ENCODE measurements at regions not wholly inside any gene's neighbourhood (a gene's known extent, or its start where the extent isn't known, plus 50 kb on each side); places are given as distances from the start of the nearest gene placed in this dataset.
"Not testable (repeated sequence)": the region's sequence is repeated elsewhere in the genome, so short reads cannot be mapped to it uniquely, and the experiment has no call there.

GRCh38 chr22:49660794-49661781 is 166.6 kb downstream of the BRD1 start:
- DNase-seq (ENCODE audit: insufficient read length, low spot score), result no peak
- FAIRE-seq, result no peak

- FAIRE-seq (no peak), DNase-seq (ENCODE audit: insufficient read length, low spot score) (no peak)
Observed at GRCh38 chr22:49660321-49660720, 167.4 kb downstream of the BRD1 start.

- FAIRE-seq, result no peak
- DNase-seq (ENCODE audit: insufficient read length, low spot score), result no peak
Observed at GRCh38 chr22:49659924-49660315, 167.8 kb downstream of the BRD1 start.

- no peak for FAIRE-seq
- no peak for DNase-seq (ENCODE audit: insufficient read length, low spot score)
Observed at GRCh38 chr22:49659281-49659923, 168.3 kb downstream of the BRD1 start.

- FAIRE-seq (no peak), DNase-seq (ENCODE audit: insufficient read length, low spot score) (no peak)
Observed at GRCh38 chr22:49658902-49659280, 168.8 kb downstream of the BRD1 start.

GRCh38 chr22:49657974-49658590 is 169.6 kb downstream of the BRD1 start:
- DNase-seq (ENCODE audit: insufficient read length, low spot score), result no peak
- no peak for FAIRE-seq

- FAIRE-seq (no peak), DNase-seq (ENCODE audit: insufficient read length, low spot score) (no peak)
Observed at GRCh38 chr22:49657275-49657973, 170.2 kb downstream of the BRD1 start.

GRCh38 chr22:49656883-49657274 is 170.8 kb downstream of the BRD1 start:
- not testable (repeated sequence) for DNase-seq (ENCODE audit: insufficient read length, low spot score); FAIRE-seq

- FAIRE-seq (no peak), DNase-seq (ENCODE audit: insufficient read length, low spot score) (no peak)
Observed at GRCh38 chr22:49656291-49656851, 171.3 kb downstream of the BRD1 start.

- no peak for DNase-seq (ENCODE audit: insufficient read length, low spot score)
- FAIRE-seq, result no peak
Observed at GRCh38 chr22:49655168-49655812, 172.4 kb downstream of the BRD1 start.

GRCh38 chr22:49650336-49651241 is 177.1 kb downstream of the BRD1 start:
- no peak for DNase-seq (ENCODE audit: insufficient read length, low spot score)
- FAIRE-seq, result no peak

GRCh38 chr22:49649166-49650068 is 178.3 kb downstream of the BRD1 start:
- no peak for FAIRE-seq

GRCh38 chr22:49648053-49648452 is 179.6 kb downstream of the BRD1 start:
- DNase-seq (ENCODE audit: insufficient read length, low spot score) (no peak), FAIRE-seq (no peak)

More at GRCh38 chr22:49649166-49650068, 178.3 kb downstream of the BRD1 start:
- DNase-seq (ENCODE audit: insufficient read length, low spot score), result no peak

- DNase-seq (ENCODE audit: insufficient read length, low spot score) (no peak), FAIRE-seq (no peak)
Observed at GRCh38 chr22:49647627-49648026, 180.0 kb downstream of the BRD1 start.

- FAIRE-seq (no peak), DNase-seq (ENCODE audit: insufficient read length, low spot score) (no peak)
Observed at GRCh38 chr22:49646876-49647275, 180.8 kb downstream of the BRD1 start.

- DNase-seq (ENCODE audit: insufficient read length, low spot score) (no peak), FAIRE-seq (no peak)
Observed at GRCh38 chr22:49645791-49646550, 181.7 kb downstream of the BRD1 start.

GRCh38 chr22:49645257-49645656 is 182.4 kb downstream of the BRD1 start:
- FAIRE-seq, result no peak
- no peak for DNase-seq (ENCODE audit: insufficient read length, low spot score)

All from HTR-8/SVneo (cell line).